Activated naive CD8-positive, alpha-beta T cell treated with anti-CD3 and anti-CD28 coated beads for 36 hours (primary cell): ENCODE measurements at regions not wholly inside any gene's neighbourhood (a gene's known extent, or its start where the extent isn't known, plus 50 kb on each side); places are given as distances from the start of the nearest gene placed in this dataset.

Source experiments
- DNase-seq: peaks from one replicate; pipeline ENCODE4 v3.0.0; 2021
- H3K27ac Mint-ChIP-seq: one replicate; pipeline ENCODE4 v1.8.0; 2022; ENCODE audit warnings: mild to moderate bottlenecking, moderate library complexity, mixed read lengths
- H3K27me3 Mint-ChIP-seq: one replicate; pipeline ENCODE4 v1.8.0; 2022; ENCODE audit warnings: mild to moderate bottlenecking, mixed read lengths
- H3K36me3 Mint-ChIP-seq: one replicate; pipeline ENCODE4 v1.8.0; 2021; ENCODE audit warnings: mild to moderate bottlenecking, mixed read lengths
- H3K4me1 Mint-ChIP-seq: one replicate; pipeline ENCODE4 v1.8.0; 2021; ENCODE audit warnings: mixed read lengths
- H3K4me3 Mint-ChIP-seq: one replicate; pipeline ENCODE4 v1.8.0; 2022; ENCODE audit warnings: mild to moderate bottlenecking, moderate library complexity, mixed read lengths
- H3K9me3 Mint-ChIP-seq: one replicate; pipeline ENCODE4 v1.8.0; 2022; ENCODE audit warnings: mixed read lengths

GRCh38 chr1:164953815-164954214 is 394.8 kb downstream of the PBX1 start:
- Mint-ChIP-seq H3K36me3 (no peaks in the 10 kb centered on the region), H3K9me3 (peaks cover 8% of the 10 kb centered on the region), H3K4me1 (no peaks in the 10 kb centered on the region), H3K27ac (no peak overlapping the region), H3K27me3 (no peaks in the 10 kb centered on the region), H3K4me3 (no peak overlapping the region)
- DNase-seq, result no peak

- Mint-ChIP-seq H3K9me3 (peaks cover 10% of the 10 kb centered on the region), H3K4me1 (no peaks in the 10 kb centered on the region), H3K27ac (no peak overlapping the region), H3K36me3 (no peaks in the 10 kb centered on the region), H3K27me3 (no peaks in the 10 kb centered on the region), H3K4me3 (no peak overlapping the region)
- no peak for DNase-seq
These were observed 394.1 kb downstream of the PBX1 start for GRCh38 chr1:164953098-164953497.

- no peaks in the 10 kb centered on the region for H3K36me3 Mint-ChIP-seq
- H3K9me3 Mint-ChIP-seq, result peaks cover 12% of the 10 kb centered on the region
- no peak overlapping the region for H3K27ac Mint-ChIP-seq
- no peaks in the 10 kb centered on the region for H3K4me1 Mint-ChIP-seq
- no peak overlapping the region for H3K4me3 Mint-ChIP-seq
- no peak for DNase-seq
- H3K27me3 Mint-ChIP-seq, result no peaks in the 10 kb centered on the region
These were observed 392.5 kb downstream of the PBX1 start for GRCh38 chr1:164951508-164951907.

GRCh38 chr1:164950541-164950986 is 391.6 kb downstream of the PBX1 start:
- H3K9me3 Mint-ChIP-seq, result peaks cover 12% of the 10 kb centered on the region
- DNase-seq, result no peak
- no peaks in the 10 kb centered on the region for H3K4me1 Mint-ChIP-seq
- H3K36me3 Mint-ChIP-seq, result no peaks in the 10 kb centered on the region
- no peak overlapping the region for H3K4me3 Mint-ChIP-seq
- H3K27ac Mint-ChIP-seq, result no peak overlapping the region
- no peaks in the 10 kb centered on the region for H3K27me3 Mint-ChIP-seq

- Mint-ChIP-seq H3K9me3 (peaks cover 12% of the 10 kb centered on the region), H3K27me3 (no peaks in the 10 kb centered on the region)
These were observed 390.9 kb downstream of the PBX1 start for GRCh38 chr1:164949771-164950471.

GRCh38 chr1:164948101-164948500 is 389.1 kb downstream of the PBX1 start:
- Mint-ChIP-seq H3K36me3 (no peaks in the 10 kb centered on the region), H3K4me1 (no peaks in the 10 kb centered on the region), H3K27ac (no peak overlapping the region), H3K9me3 (peaks cover 12% of the 10 kb centered on the region), H3K27me3 (no peaks in the 10 kb centered on the region), H3K4me3 (no peak overlapping the region)
- no peak for DNase-seq

More at GRCh38 chr1:164949771-164950471, 390.9 kb downstream of the PBX1 start:
- no peak overlapping the region for H3K4me3 Mint-ChIP-seq
- no peaks in the 10 kb centered on the region for H3K36me3 Mint-ChIP-seq
- no peaks in the 10 kb centered on the region for H3K4me1 Mint-ChIP-seq
- DNase-seq, result no peak
- H3K27ac Mint-ChIP-seq, result no peak overlapping the region

- Mint-ChIP-seq H3K9me3 (peaks cover 7% of the 10 kb centered on the region), H3K4me1 (no peaks in the 10 kb centered on the region), H3K27me3 (peaks cover 3% of the 10 kb centered on the region), H3K36me3 (no peaks in the 10 kb centered on the region), H3K27ac (no peak overlapping the region), H3K4me3 (no peak overlapping the region)
- no peak for DNase-seq
These were observed 378.3 kb downstream of the PBX1 start for GRCh38 chr1:164937291-164937690.

GRCh38 chr1:164932580-164932979 is 373.6 kb downstream of the PBX1 start:
- no peak for DNase-seq
- no peaks in the 10 kb centered on the region for H3K4me1 Mint-ChIP-seq
- no peaks in the 10 kb centered on the region for H3K36me3 Mint-ChIP-seq
- H3K9me3 Mint-ChIP-seq, result peaks cover 1% of the 10 kb centered on the region
- H3K4me3 Mint-ChIP-seq, result no peak overlapping the region
- peaks cover 3% of the 10 kb centered on the region for H3K27me3 Mint-ChIP-seq
- H3K27ac Mint-ChIP-seq, result no peak overlapping the region

GRCh38 chr1:164930833-164931232 is 371.8 kb downstream of the PBX1 start:
- H3K9me3 Mint-ChIP-seq, result peaks cover 1% of the 10 kb centered on the region
- no peak overlapping the region for H3K4me3 Mint-ChIP-seq
- H3K27me3 Mint-ChIP-seq, result peaks cover 3% of the 10 kb centered on the region
- DNase-seq, result no peak
- no peaks in the 10 kb centered on the region for H3K4me1 Mint-ChIP-seq
- no peaks in the 10 kb centered on the region for H3K36me3 Mint-ChIP-seq
- H3K27ac Mint-ChIP-seq, result no peak overlapping the region

GRCh38 chr1:164930241-164930640 is 371.3 kb downstream of the PBX1 start:
- no peak for DNase-seq
- H3K27ac Mint-ChIP-seq, result no peak overlapping the region
- H3K4me1 Mint-ChIP-seq, result no peaks in the 10 kb centered on the region
- H3K4me3 Mint-ChIP-seq, result no peak overlapping the region
- no peaks in the 10 kb centered on the region for H3K36me3 Mint-ChIP-seq
- peaks cover 1% of the 10 kb centered on the region for H3K9me3 Mint-ChIP-seq
- peaks cover 3% of the 10 kb centered on the region for H3K27me3 Mint-ChIP-seq

- DNase-seq, result no peak
- Mint-ChIP-seq H3K36me3 (no peaks in the 10 kb centered on the region), H3K4me1 (no peaks in the 10 kb centered on the region), H3K4me3 (no peak overlapping the region), H3K27me3 (no peaks in the 10 kb centered on the region), H3K27ac (no peak overlapping the region), H3K9me3 (no peaks in the 10 kb centered on the region)
These were observed 369.3 kb downstream of the PBX1 start for GRCh38 chr1:164928232-164928812.

- DNase-seq, result no peak
- H3K4me1 Mint-ChIP-seq, result no peaks in the 10 kb centered on the region
- no peaks in the 10 kb centered on the region for H3K27me3 Mint-ChIP-seq
- no peak overlapping the region for H3K4me3 Mint-ChIP-seq
- H3K27ac Mint-ChIP-seq, result no peak overlapping the region
- H3K9me3 Mint-ChIP-seq, result no peaks in the 10 kb centered on the region
- H3K36me3 Mint-ChIP-seq, result no peaks in the 10 kb centered on the region
These were observed 367.1 kb downstream of the PBX1 start for GRCh38 chr1:164926107-164926506.

- Mint-ChIP-seq H3K27ac (no peak overlapping the region), H3K36me3 (no peaks in the 10 kb centered on the region), H3K4me3 (no peak overlapping the region), H3K9me3 (no peaks in the 10 kb centered on the region), H3K4me1 (no peaks in the 10 kb centered on the region), H3K27me3 (no peaks in the 10 kb centered on the region)
- no peak for DNase-seq
These were observed 363.6 kb downstream of the PBX1 start for GRCh38 chr1:164922585-164922984.

GRCh38 chr1:164921493-164921892 is 362.5 kb downstream of the PBX1 start:
- H3K27ac Mint-ChIP-seq, result no peak overlapping the region
- H3K4me1 Mint-ChIP-seq, result no peaks in the 10 kb centered on the region
- no peaks in the 10 kb centered on the region for H3K36me3 Mint-ChIP-seq
- H3K4me3 Mint-ChIP-seq, result no peak overlapping the region
- DNase-seq, result no peak
- H3K27me3 Mint-ChIP-seq, result no peaks in the 10 kb centered on the region
- H3K9me3 Mint-ChIP-seq, result no peaks in the 10 kb centered on the region

- H3K4me3 Mint-ChIP-seq, result no peak overlapping the region
- H3K4me1 Mint-ChIP-seq, result no peaks in the 10 kb centered on the region
- no peaks in the 10 kb centered on the region for H3K27me3 Mint-ChIP-seq
- no peaks in the 10 kb centered on the region for H3K36me3 Mint-ChIP-seq
- H3K9me3 Mint-ChIP-seq, result no peaks in the 10 kb centered on the region
- no peak for DNase-seq
- H3K27ac Mint-ChIP-seq, result no peak overlapping the region
These were observed 359.2 kb downstream of the PBX1 start for GRCh38 chr1:164918140-164918539.

- Mint-ChIP-seq H3K9me3 (peaks cover under 1% of the 10 kb centered on the region), H3K27me3 (no peaks in the 10 kb centered on the region), H3K4me1 (no peaks in the 10 kb centered on the region), H3K27ac (no peak overlapping the region), H3K36me3 (no peaks in the 10 kb centered on the region), H3K4me3 (no peak overlapping the region)
- DNase-seq, result no peak
These were observed 355.2 kb downstream of the PBX1 start for GRCh38 chr1:164914208-164914607.
